ENCODE measurements at regions not wholly inside any gene's neighbourhood (a gene's known extent, or its start where the extent isn't known, plus 50 kb on each side); places are given as distances from the start of the nearest gene placed in this dataset.

DNA sequence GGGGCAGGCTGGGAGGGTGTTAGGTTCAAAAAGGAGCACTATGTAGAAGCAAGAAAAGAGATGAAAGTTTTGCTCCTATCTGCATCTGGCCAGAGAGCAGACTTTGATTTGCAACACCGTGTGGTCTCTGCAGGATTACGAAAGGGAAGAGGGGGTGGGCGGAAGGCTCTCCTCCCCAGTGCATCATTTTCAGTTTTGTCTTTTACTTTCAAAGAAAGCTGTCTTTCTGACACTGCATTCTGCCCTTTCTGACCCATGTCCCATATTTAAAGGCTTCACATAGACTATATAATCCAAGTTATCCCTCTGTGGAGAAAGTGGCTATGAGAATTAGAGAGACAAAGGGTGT lies 126.5 kb downstream of the RHOU start:
- ATAC-seq (no peak), DNase-seq (ENCODE audit: missing footprints) (no peak)
- intact Hi-C loops (cut with DNase I), result no loop called here

DNA sequence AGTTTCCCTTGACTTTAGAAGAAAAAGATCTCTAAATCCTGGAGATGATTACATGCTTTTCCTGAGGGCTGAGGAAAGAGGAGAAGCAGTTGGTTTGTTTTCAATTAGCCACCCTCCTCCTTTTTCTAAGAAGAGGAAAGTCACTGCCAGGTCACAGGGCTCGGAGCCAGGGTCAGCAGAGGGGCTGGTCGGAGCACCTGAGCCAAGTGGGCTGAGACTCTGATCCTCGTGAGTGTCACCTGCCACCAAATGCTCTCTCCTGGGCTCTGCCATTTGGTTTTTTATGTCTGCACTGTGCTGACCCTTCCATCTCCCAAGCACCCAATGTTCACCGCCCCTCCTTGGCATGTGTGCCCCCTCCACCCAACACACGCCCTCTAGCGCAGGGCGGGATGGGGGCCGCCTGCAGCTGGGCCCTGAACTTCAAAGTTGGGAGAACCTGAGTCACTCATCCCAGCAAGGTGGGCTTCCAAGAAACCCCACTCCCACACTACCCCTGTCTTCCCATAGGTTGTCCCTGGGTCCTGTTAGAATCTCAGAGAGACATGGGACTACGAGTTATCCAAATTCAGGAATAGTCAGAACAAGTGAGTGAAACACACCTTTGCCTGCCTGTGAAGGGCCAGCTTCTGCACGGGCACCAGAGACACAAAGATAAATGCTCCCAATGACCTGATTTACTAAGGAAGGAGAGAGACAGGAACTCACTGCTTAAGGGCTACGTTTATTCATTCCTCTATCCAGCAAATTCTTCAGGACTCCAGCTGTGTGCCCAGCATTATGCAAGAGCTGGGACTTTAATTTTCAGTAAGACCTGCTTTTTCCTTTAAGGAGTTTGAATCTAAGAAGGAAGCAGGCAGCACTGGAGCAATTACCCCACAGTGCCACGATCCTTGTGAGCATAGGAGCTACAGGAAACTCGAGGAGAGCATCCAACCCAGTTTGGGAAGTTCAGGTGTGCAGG lies 127.5 kb downstream of the RHOU start:
- DNase-seq (ENCODE audit: missing footprints), result no peak
- intact Hi-C loops (cut with DNase I), result no loop called here
- no peak for ATAC-seq

DNA sequence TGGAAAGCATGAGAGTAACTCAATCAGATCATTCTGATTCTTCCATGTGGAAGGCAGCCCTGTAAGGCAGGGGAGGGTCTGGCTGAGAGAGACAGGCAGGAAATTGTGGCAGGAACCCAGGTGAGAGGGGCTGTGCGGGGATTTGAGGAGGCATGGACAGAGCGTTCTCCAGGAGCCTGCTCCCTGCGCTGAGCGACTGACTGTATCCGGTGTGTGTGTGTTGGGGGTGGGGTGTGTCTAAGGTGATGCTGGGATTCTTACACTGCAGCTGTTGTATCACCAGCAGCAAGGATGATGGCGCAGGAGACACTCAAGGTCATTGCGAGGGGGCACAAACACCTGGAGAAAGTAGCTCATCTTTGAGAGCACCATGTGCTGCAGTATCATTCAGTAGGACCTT lies 128.5 kb downstream of the RHOU start:
- intact Hi-C loops (cut with DNase I), result no loop called here
- no peak for DNase-seq (ENCODE audit: missing footprints)
- ATAC-seq, result no peak

DNA sequence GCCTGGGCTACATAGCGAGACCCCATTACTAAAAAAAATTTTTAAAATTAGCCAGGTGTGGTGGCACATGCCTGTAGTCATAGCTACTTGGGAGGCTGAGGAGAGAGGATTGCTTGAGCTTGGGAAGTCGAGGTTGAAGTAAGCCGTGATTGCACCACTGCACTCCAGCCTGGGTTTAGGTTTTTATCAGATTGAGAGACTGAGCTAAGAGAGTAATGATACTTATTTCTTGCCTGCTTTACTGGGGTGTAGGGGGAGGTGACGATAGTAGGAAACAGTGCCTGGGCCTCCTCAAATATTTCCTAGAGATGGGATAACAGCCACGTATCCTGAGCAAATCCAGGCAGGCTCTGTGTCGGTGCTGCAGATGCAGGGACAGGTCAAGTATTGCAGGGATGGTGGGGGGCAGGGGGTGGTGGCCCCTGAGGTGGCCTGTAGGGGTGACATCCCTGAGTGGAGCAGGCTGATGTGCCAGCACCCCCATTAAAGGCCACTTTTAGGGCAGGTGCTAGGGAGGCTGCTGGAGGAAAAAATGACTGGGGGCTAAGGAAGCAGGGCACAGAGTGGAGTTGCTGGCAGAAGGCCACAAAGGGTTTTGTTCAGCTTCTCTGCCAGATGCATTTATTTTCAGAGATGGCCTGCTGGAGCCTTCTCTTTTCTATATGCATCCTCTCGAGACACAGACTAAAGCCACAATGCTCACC lies 130.5 kb downstream of the RHOU start:
- ATAC-seq (no peak), DNase-seq (ENCODE audit: missing footprints) (no peak)
- intact Hi-C loops (cut with DNase I), result no loop called here

DNA sequence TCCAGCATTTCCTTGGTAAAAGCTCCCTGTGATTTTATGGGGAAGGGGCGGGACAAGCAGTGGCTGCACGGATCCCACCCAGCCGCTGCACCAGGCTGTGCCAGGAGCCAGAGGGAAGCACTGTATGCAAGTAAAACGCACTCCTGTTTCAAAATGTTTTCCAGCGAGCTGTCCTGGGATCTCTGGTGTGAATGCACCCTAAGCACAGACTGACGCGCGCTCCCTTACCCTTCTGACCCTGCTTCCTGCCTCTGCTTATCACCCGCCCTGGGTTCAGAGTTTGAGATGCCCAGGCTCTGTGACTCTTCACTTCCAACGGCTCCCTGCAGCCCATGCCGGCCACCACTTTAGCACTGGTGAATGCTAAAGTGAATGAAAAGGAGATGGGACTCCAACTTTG lies 131.2 kb downstream of the RHOU start:
- no peak for ATAC-seq
- no peak for DNase-seq (ENCODE audit: missing footprints)
- intact Hi-C loops (cut with DNase I), result no loop called here

DNA sequence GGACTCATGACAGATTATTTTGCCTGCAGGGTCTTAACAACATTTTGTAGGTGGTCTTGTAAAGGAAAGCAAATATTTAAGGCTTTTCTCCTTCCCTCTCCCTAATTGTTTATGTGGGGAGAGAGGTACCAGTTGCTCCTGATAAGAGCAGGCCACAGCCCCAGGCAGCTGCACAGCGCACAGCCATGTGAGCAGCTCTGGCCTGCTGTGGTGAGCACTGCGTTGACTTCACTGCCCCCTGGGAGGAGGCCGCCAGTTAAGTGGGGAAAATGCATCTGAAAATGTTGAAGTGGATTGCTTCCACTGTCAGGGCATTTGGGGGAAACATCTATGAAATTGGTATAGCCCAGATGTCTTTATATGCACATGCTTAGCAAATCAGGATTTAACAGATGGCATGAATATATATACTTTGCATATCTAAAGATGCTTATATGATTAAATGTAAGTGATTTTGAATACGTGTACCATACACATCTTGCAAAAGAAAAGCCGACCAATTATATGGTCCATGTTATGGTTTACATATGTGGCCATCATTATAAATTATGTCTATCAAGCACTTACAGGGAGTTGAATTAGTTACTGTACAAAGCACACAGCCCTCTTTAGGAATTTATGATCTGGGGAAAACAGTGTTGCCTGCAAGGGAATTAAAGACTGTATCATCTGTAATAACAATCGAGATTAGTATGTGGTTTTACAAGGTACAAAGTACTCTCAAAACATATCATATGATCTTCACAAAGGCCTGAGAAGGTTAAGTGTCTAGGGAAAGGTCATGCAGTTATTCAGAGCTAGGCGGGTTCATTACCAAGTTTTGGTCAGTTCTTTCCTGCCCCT lies 132.1 kb downstream of the RHOU start:
- DNase-seq (ENCODE audit: missing footprints) (no peak), ATAC-seq (peak; percentile 63)
- intact Hi-C loops (cut with DNase I), result no loop called here

DNA sequence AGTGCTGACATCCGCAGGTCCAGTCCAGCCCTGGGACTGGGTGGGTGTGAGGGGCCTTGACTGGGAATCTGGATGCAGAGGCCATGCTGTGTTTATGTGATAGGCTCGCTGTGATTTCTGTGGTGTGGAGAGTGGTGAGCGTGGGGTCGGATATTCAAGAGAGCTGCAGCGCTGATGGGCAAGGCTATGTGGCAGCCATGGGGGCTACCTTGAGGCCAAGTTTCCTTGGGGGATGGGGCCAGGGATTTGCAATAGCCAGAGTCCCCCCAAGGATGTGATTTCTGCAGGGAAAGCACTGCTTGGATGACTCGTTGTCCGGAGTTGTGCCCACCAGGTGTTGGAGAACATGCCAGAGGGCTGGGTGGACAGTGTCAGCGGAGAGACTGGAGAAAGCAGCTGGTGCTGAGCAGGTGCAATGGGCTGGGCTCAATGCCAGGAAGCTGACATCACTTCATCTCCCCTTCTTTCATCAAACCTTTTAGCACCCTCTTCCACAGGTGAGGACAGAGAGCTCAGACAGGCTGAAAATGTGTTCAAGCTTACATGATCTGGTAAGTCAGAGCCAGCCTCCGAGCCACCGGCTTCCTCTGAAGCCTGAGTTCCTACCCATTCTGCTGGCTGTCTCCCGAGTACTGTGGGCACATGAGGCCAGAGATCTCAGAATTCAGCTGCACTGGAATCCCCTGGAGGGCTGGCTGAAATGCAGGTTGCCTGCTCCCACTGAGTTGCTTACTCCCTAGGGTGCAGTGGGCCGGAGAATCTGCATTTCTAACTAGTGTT lies 132.9 kb downstream of the RHOU start:
- intact Hi-C loops (cut with DNase I), result no loop called here
- no peak for DNase-seq (ENCODE audit: missing footprints)
- ATAC-seq, result no peak

DNA sequence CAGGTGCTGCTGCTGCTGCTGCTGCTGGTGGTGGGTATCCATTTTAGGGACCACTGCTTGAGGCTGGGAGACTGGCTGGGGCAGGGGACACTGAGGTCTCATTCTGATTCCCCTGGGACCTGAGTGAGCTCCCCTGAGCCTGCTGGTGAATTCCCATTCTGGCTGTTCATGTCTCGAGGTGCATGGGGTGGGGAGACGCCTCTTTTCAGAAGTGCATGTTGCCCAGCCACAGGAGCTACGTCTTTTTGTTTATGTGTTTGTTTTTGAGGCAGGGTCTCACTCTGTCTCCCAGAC lies 133.4 kb downstream of the RHOU start:
- DNase-seq (ENCODE audit: missing footprints) (no peak), ATAC-seq (no peak)
- intact Hi-C loops (cut with DNase I), result no loop called here

DNA sequence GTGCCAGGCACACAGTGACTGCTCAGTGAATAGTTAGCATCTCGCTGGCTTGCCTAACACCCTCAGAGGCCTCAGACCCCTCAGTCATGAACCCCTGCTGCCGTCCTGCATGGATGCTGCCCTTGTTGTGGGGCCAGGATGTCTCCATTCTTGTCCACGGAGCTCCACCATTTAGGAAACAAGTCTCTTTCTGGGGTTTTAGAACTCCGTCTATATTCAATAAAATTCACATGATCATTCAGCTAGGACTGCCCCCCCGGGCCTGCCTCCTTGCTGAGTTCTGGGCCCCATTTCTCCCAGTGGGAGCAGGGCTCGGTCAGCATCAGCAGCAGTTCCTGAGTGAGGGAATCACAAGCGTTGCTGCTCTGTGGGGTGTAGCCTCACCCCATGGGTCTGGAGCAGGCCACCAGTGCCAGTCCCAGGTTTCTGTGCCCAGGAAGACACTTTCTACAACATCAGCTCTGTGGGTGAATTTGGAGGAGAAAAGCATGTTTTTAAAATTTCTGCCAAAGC lies 134.1 kb downstream of the RHOU start:
- DNase-seq (ENCODE audit: missing footprints) (no peak), ATAC-seq (no peak)
- intact Hi-C loops (cut with DNase I), result no loop called here

DNA sequence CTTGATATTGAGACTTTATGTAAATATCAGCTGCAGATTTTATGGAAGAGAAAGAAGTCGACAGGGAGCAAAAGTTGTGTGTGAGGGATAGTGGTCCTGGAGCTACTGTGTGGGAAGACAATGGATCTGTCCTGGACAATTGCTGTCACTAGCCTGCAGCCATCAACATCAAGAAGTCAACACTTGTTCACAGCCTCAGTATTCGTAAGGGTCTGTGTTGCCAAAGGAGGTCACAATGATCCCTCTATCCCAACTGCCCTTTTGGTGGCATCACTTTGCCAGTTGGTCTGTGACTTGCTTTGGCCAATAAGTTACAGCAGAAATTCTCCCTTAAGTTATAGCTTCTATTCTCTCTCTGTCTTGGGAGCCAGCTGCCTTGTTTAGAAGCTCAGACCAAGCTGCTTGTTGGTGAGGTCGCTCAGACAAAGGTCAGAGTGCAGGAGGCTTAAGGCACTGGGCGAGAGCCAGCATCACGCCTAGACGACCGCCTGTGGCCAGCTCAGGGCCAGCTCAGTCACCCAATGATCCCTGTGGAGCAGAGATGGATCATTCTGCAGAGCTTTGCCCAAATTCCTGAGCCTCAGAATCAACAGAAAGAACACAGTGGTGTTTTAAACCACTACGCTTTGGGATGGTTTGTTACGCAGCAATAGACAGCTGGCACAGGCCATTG lies 134.9 kb downstream of the RHOU start:
- ATAC-seq, result no peak
- intact Hi-C loops (cut with DNase I), result no loop called here
- DNase-seq (ENCODE audit: missing footprints), result no peak

DNA sequence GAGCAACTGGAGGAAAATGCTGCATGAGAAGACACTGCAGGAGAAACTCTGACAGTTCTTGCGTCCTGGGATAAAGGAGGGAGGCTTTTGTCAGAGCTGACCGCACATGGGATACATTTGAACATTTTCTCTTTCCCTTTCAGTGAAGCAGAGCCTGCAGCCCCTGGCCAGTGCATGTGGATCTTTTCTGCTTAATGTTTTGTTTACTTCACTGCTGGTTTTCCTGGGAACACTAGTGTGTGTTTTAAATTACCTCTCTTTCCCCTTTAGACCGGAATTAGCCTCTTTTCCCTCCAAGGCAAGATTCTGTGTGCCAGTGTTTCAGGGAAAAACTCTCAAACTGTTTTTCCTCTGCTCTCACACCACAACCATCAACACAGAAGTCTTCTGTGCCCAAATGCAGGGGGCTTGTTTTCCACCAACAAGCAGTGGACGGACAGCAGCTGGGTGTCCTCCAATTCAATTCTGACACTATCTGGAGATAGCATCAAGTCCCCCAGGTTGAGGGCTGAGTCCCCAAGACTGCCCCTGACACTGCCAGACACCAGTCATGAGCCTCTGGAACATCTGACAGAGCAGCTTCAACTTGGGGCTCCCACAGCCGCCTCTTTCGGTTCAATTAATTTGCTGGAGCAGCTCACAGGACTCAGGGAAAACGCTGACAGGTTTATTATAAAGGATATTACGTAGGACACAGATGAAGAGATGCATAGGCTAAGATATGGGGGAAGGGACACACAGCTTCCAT lies 136.2 kb downstream of the RHOU start:
- DNase-seq (ENCODE audit: missing footprints) (no peak), ATAC-seq (no peak)
- intact Hi-C loops (cut with DNase I), result no loop called here

DNA sequence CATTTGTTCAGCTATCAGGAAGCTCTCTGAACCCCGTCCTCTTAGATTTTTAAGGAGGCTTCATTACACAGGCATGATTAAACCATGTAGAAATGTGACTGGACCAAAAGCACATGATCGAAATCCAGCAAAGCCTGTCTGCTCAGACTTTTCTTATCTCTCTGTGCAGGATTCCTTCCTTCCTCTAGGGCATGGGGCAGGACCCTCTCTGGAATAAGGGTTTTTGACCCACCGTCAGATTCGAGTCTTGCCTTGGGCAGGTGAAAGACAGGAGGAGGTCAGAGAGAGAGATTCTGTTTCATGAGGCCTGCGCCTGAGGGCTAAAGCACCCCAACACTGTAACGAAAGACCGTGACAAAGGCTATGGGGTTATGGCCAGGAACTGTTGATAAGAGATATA lies 136.8 kb downstream of the RHOU start:
- intact Hi-C loops (cut with DNase I), result no loop called here
- no peak for ATAC-seq

DNA sequence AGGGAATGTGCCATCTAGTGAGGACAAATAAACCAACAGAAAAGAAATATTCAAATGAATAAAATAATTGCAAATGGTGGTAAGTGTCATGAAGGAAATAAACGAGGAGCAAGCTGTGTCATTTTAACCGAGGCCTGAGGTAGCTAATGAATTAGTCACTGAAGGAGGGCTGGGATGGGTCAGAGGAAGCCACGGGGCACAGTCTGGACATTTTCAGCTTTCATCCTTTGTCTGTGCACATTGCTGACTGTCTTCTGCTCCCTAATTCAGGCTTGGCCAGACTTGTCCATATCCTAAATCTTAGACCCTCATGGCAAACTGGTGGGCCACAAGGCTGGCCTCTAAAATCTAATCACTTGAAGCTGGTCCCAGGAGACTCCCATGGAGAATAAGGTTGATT lies 138.4 kb downstream of the RHOU start:
- intact Hi-C loops (cut with DNase I), result no loop called here
- DNase-seq (ENCODE audit: missing footprints), result no peak
- no peak for ATAC-seq

More for the DNA sequence above, 136.8 kb downstream of the RHOU start:
- DNase-seq (ENCODE audit: missing footprints), result no peak

DNA sequence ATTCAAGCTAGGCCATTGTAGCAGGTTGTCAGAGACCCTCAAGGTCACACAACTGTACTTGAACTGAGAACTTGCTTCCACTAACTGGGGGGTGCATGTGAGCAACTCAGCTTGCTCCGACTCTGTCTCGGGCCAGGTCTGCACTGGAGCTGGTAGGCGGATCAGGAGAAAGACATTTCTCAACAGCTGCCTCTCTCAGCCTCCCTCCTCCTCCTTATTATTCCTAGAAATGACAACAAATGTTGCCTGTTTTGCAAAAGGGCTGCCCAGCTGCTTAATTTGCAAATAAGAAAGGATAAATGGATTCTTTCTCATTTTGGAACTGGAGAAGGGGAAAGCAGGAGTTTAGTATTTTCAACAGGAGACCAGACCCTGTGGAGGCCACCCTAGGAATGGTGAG lies 140.5 kb downstream of the RHOU start:
- intact Hi-C loops (cut with DNase I), result no loop called here
- ATAC-seq (peak; percentile 85), DNase-seq (ENCODE audit: missing footprints) (no peak)

DNA sequence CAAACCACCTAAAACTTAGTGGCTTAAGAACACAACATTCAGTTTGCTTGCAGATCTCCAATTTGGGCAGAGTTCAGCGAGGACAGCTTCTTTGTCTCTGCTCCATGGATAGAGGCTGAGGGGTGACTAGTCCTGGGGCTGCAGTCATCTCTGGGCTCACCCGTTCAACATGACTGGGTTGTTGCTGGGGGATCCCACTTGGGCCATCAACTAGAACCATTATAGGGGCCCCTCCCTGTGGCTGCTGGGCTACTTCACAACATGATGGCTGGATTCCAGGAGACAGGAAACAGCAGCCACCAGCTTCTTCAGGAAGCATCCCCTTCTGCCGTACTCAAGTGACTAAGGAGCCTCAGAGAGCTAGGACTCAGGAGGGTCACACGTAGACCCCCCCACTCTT lies 140.9 kb downstream of the RHOU start:
- intact Hi-C loops (cut with DNase I), result no loop called here
- ATAC-seq, result peak; percentile 46
- no peak for DNase-seq (ENCODE audit: missing footprints)

DNA sequence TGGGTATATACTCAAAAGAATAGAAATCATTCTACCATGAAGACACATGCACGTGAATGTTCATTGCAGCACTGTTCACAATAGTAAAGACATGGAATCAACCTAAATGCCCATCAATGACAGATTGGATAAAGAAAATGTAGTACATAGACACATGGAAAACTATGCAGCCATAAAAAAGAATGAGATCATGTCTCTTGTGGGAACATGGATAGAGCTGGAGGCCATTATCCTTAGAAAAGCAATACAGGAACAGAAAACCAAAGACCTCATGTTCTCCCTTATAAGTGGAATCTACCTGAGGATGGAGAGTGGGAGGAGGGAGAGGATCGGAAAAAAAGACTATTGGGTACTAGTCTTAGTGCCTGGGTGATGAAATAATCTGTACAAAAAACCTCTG lies 143.9 kb downstream of the RHOU start:
- intact Hi-C loops (cut with DNase I), result no loop called here
- DNase-seq (ENCODE audit: missing footprints), result no peak
- ATAC-seq, result no peak

DNA sequence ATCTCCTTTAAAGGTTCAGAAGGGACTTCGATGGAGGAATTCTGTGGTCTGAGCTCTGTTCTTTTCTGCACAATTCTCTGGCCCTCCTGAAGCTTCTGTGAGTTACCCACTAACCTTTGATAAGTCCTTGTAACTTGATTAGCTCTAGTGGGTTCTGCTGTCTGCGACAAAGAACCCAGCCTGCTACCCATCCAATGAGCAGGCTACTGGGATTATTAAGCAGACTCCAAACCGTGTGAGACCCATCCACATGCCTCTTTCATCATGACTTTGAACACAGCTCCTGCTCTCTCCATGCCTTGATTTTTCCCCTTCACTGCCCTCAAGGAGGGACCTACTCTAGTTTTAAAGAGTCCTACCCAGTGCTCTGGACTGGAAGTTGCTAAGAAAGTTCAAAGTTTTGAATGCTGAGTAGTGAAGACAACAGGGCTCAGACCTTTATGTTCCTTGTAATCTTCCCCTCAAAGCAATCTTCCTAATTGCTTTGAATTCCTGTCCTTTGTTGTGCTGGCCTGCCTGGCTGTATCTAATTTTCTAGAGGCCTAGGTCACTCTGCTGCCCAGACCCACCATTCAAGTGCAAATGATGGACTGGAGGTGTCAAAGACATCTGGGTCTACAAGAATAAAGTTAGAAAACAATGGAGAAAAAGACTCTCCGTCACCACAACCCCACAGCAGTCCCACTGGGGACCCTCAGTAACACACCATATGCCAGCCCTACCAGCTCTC lies 146.9 kb downstream of the RHOU start:
- DNase-seq (ENCODE audit: missing footprints) (no peak), ATAC-seq (no peak)
- intact Hi-C loops (cut with DNase I), result no loop called here

All from Right ventricle myocardium inferior (tissue), 1 donor.